Spleen (tissue), 11 donors: ENCODE measurements at regions not wholly inside any gene's neighbourhood (a gene's known extent, or its start where the extent isn't known, plus 50 kb on each side); places are given as distances from the start of the nearest gene placed in this dataset.
"Not testable (repeated sequence)": the region's sequence is repeated elsewhere in the genome, so short reads cannot be mapped to it uniquely, and the experiment has no call there.

Experiments
- DNase-seq: peaks from one replicate; pipeline ENCODE4 v3.0.0-alpha.2; 2020
- H3K27ac ChIP-seq, 8 donors: fragments of 200-600 bp; sonication (generic) in 7 of 8; 1 replicate in 4 of 8; 2 replicates in 4 of 8; pipeline versions ENCODE4 v1.5.0 to v1.8.0; 2016 to 2021; ENCODE audit warnings: inconsistent platforms in 4 of 8, mild to moderate bottlenecking in 4 of 8, moderate library complexity in 1 of 8
- H3K27me3 ChIP-seq, 7 donors: fragments of 200-600 bp; sonication (generic) in 6 of 7; replicated peaks in 1 of 7; 1 replicate in 4 of 7; 2 replicates in 3 of 7; pipeline versions ENCODE4 v1.5.0 to v1.8.0; 2016 to 2021; ENCODE audit warnings: inconsistent platforms in 3 of 7, mild to moderate bottlenecking in 1 of 7
- H3K36me3 ChIP-seq, 6 donors: fragments of 200-600 bp; sonication (generic) in 5 of 6; 1 replicate in 4 of 6; 2 replicates in 2 of 6; pipeline versions ENCODE4 v1.5.0 to v1.8.0; 2016 to 2021; ENCODE audit warnings: inconsistent platforms in 2 of 6
- H3K4me1 ChIP-seq, 6 donors: fragments of 200-600 bp; sonication (generic) in 5 of 6; 1 replicate in 3 of 6; 2 replicates in 3 of 6; pipeline versions ENCODE4 v1.5.0 to v1.8.0; 2016 to 2021; ENCODE audit warnings: inconsistent platforms in 3 of 6
- H3K4me3 ChIP-seq, 8 donors: fragments of 200-600 bp; sonication (generic) in 7 of 8; 1 replicate in 4 of 8; 2 replicates in 4 of 8; pipeline versions ENCODE4 v1.5.0 to v1.8.0; 2016 to 2021; ENCODE audit warnings: inconsistent platforms in 4 of 8, mild to moderate bottlenecking in 4 of 8, moderate library complexity in 2 of 8
- H3K9me3 ChIP-seq, 8 donors: fragments of 200-600 bp; sonication (generic) in 7 of 8; 1 replicate in 4 of 8; 2 replicates in 4 of 8; pipeline versions ENCODE4 v1.5.0 to v1.8.0; 2016 to 2021; ENCODE audit warnings: inconsistent platforms in 4 of 8
- CTCF ChIP-seq, 11 experiments: fragments of 200-600 bp in 7 of 11; fragments of 450-650 bp in 4 of 11; sonication (generic) in 4 of 11; IDR thresholded peaks in 8 of 11; conservative IDR thresholded peaks in 3 of 11; 1 replicate in 7 of 11; 2 replicates in 4 of 11; pipeline versions ENCODE4 v1.4.0 to v1.8.0; 2016 to 2021; ENCODE audit warnings: antibody characterized with exemption in 11 of 11, inconsistent platforms in 4 of 11, mild to moderate bottlenecking in 1 of 11
- POLR2A ChIP-seq, 3 donors: fragments of 450-650 bp; IDR thresholded peaks; one replicate each; pipeline ENCODE4 v1.5.1; 2017; ENCODE audit warnings: antibody characterized with exemption in 3 of 3, mild to moderate bottlenecking in 1 of 3
- POLR2AphosphoS5 ChIP-seq, 3 donors: sonication (generic); formaldehyde crosslinking; IDR thresholded peaks; one replicate each; pipeline ENCODE4 v1.5.1; 2017; ENCODE audit warnings: antibody characterized with exemption in 3 of 3
- WGBS, 5 donors: extraction: QIAGEN DNeasy Blood & Tissue Kit in 3 of 5; methylation state at CpG; one replicate each; pipeline versions ENCODE4 v1.1.5 to v1.1.7; 2013 to 2018; 5-methylcytosine and 5-hydroxymethylcytosine counted together
- intact Hi-C: fragments of 100-400 bp; cut with DNase I; formaldehyde crosslinking; loops from one replicate; pipeline ENCODE4 v1.15.0; 2023; ENCODE audit warnings: low total_unique reads
- donor health status: healthy with polysubstance abuse.
- donor health status: DM: no; HTN: no; CAD: no; lungs with moderate emphysema.
- donor health status: DM: no; HTN: no; CAD: no.
- donor health status: Bipolar disorder and iron deficiency.
- donor health status: healthy.
- donor health status: DM: no; HTN: no; CAD: no.
- donor health status: DM: yes; HTN: yes; CAD: no.

GRCh38 chr6:167479301-167479700 lies 154.4 kb downstream of the TTLL2 start:
- no peaks in the 10 kb centered on the region for H3K27me3 ChIP-seq
- DNase-seq: no peak
- no peak overlapping the region for H3K4me3 ChIP-seq
- intact Hi-C loops: no loop called here
- WGBS, 5 donors: 79 to 91% (median 83%) methylated on average over 4 of the region's 4 CpGs
- H3K9me3 ChIP-seq: no peaks in the 10 kb centered on the region
- H3K4me1 ChIP-seq: peaks cover 0 to 13% (median 11%) of the 10 kb centered on the region in 6 donors
- TF ChIP-seq CTCF (IDR thresholded peaks at IDR 0.05 in 8 of 11, conservative IDR thresholded peaks at IDR 0.05 in 3 of 11) (no peak), POLR2AphosphoS5 (IDR thresholded peaks at IDR 0.05) (no peak), POLR2A (IDR thresholded peaks at IDR 0.05) (no peak)
- H3K27ac ChIP-seq: no peak overlapping the region
- H3K36me3 ChIP-seq: no peaks in the 10 kb centered on the region

GRCh38 chr6:167479901-167480648 lies 155.2 kb downstream of the TTLL2 start:
- H3K27ac ChIP-seq: no peak overlapping the region
- peaks cover 0 to 13% (median 11%) of the 10 kb centered on the region in 6 donors for H3K4me1 ChIP-seq
- 26 to 40% (median 33%) methylated on average over 8 of the region's 8 CpGs for WGBS, 5 donors
- no peaks in the 10 kb centered on the region for H3K36me3 ChIP-seq
- intact Hi-C loops: loop anchor here (10.0 kb wide), 1 partner anchor 415 kb away; no protein-coding TSS in a partner anchor
- H3K4me3 ChIP-seq: no peak overlapping the region
- H3K27me3 ChIP-seq: no peaks in the 10 kb centered on the region
- TF ChIP-seq POLR2AphosphoS5 (IDR thresholded peaks at IDR 0.05) (no peak), CTCF (IDR thresholded peaks at IDR 0.05 in 8 of 11, conservative IDR thresholded peaks at IDR 0.05 in 3 of 11) (no peak), POLR2A (IDR thresholded peaks at IDR 0.05) (no peak)
- no peaks in the 10 kb centered on the region for H3K9me3 ChIP-seq
- no peak for DNase-seq

- WGBS, 5 donors: 89 to 96% (median 91%) methylated on average over 6 of the region's 6 CpGs
- Histone ChIP-seq H3K36me3 (no peaks in the 10 kb centered on the region), H3K4me3 (no peak overlapping the region), H3K27ac (no peak overlapping the region), H3K27me3 (no peaks in the 10 kb centered on the region), H3K4me1 (peaks cover 0 to 13% (median 11%) of the 10 kb centered on the region in 6 donors), H3K9me3 (no peaks in the 10 kb centered on the region)
- TF ChIP-seq POLR2A (IDR thresholded peaks at IDR 0.05) (no peak), POLR2AphosphoS5 (IDR thresholded peaks at IDR 0.05) (no peak), CTCF (IDR thresholded peaks at IDR 0.05 in 8 of 11, conservative IDR thresholded peaks at IDR 0.05 in 3 of 11) (no peak)
- DNase-seq: no peak
- intact Hi-C loops: loop anchor here (10.0 kb wide), 1 partner anchor 413 kb away; no protein-coding TSS in a partner anchor
Observed at GRCh38 chr6:167481307-167481926, 156.5 kb downstream of the TTLL2 start.

- H3K27me3 ChIP-seq, H3K36me3 ChIP-seq, H3K9me3 ChIP-seq, DNase-seq, H3K4me3 ChIP-seq, H3K27ac ChIP-seq: not testable (repeated sequence)
- peaks cover 0 to 13% (median 11%) of the 10 kb centered on the region in 6 donors for H3K4me1 ChIP-seq
- intact Hi-C loops: loop anchor here (10.0 kb wide), 1 partner anchor 412 kb away; no protein-coding TSS in a partner anchor
- WGBS, 5 donors: 72 to 93% (median 85%) methylated on average over 3 of the region's 3 CpGs
Observed at GRCh38 chr6:167482801-167483200, 157.9 kb downstream of the TTLL2 start.
